ENCODE measurements at regions not wholly inside any gene's neighbourhood (a gene's known extent, or its start where the extent isn't known, plus 50 kb on each side); places are given as distances from the start of the nearest gene placed in this dataset.

DNA sequence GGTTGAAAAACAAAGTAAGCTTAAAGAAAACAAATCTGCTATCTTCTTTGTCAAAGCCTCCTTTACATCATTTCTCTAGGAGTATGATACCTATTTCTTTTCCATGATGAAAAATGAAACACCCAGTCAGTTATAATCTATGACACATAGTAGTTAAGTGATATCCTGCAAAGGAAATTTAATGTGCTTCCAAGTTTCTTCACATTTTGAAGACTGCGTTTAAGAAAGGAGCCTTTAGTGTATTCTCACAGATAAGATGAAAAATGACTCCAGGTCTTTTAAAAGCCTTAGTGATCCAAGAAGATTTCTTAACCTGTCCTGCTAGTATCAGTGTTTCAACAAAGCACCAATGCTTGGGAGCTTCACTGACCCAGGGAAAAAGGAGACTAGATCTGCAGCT is 356.7 kb downstream of the CCDC85A start:
- Histone ChIP-seq H3K27me3 (no peaks in the 10 kb centered on the region), H3K4me3 (no peak overlapping the region), H3K4me1 (replicated peaks in 1 of 2) (no peaks in the 10 kb centered on the region), H3K36me3 (replicated peaks in 1 of 2) (no peaks in the 10 kb centered on the region), H3K9me3 (replicated peaks in 1 of 3) (no peaks in the 10 kb centered on the region), H3K27ac (no peak overlapping the region)
- intact Hi-C loops (cut with DNase I) = no loop called here
- 19 to 50% (median 36%) methylated on average over 1 of the region's 1 CpG for whole genome bisulfite sequencing, 4 donors
- no peak for TF ChIP-seq POLR2A (IDR thresholded peaks at IDR 0.05)
- no peak for TF ChIP-seq CTCF (IDR thresholded peaks at IDR 0.05)
- DNase-seq = no peak

GRCh38 chr2:56540916-56541315 is 357.1 kb downstream of the CCDC85A start:
- DNase-seq = no peak
- H3K9me3 ChIP-seq (replicated peaks in 1 of 3) = no peaks in the 10 kb centered on the region
- H3K4me1 ChIP-seq (replicated peaks in 1 of 2) = no peaks in the 10 kb centered on the region
- 15 to 52% (median 50%) methylated on average over 4 of the region's 4 CpGs for WGBS, 4 donors
- no peak overlapping the region for H3K4me3 ChIP-seq
- intact Hi-C loops (cut with DNase I) = no loop called here
- TF ChIP-seq POLR2A (IDR thresholded peaks at IDR 0.05) = no peak
- no peak for TF ChIP-seq CTCF (IDR thresholded peaks at IDR 0.05)
- no peaks in the 10 kb centered on the region for H3K27me3 ChIP-seq
- H3K27ac ChIP-seq = no peak overlapping the region
- no peaks in the 10 kb centered on the region for H3K36me3 ChIP-seq (replicated peaks in 1 of 2)

- DNase-seq = no peak
- TF ChIP-seq POLR2A (IDR thresholded peaks at IDR 0.05) (no peak), CTCF (IDR thresholded peaks at IDR 0.05) (no peak)
- intact Hi-C loops (cut with DNase I) = no loop called here
- Histone ChIP-seq H3K27me3 (no peaks in the 10 kb centered on the region), H3K4me1 (replicated peaks in 1 of 2) (no peaks in the 10 kb centered on the region), H3K4me3 (no peak overlapping the region), H3K9me3 (replicated peaks in 1 of 3) (no peaks in the 10 kb centered on the region), H3K36me3 (replicated peaks in 1 of 2) (no peaks in the 10 kb centered on the region), H3K27ac (no peak overlapping the region)
These were observed 358.4 kb downstream of the CCDC85A start for GRCh38 chr2:56542213-56542612.

DNA sequence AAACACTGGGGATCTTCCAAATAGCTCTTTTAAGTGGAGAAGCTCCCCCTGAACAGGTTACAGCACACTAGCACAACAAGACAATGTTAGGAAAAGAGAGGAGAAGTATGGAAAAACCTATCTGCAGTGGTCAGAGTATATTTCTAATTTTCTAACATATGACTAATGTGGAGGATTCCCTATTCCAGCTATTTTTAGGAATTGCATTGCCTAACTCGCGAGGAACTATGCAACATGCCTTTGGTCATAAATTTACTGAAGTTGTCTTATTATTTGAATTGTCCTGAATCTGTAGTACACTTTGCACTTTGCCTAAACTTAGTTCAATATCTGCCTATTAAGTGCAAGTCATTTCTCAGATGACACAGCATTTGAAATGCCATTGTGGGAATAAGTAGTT is 381.4 kb downstream of the CCDC85A start:
- intact Hi-C loops (cut with DNase I) = no loop called here
- Histone ChIP-seq H3K4me3 (no peak overlapping the region), H3K36me3 (replicated peaks in 1 of 2) (no peaks in the 10 kb centered on the region), H3K27ac (no peak overlapping the region), H3K4me1 (replicated peaks in 1 of 2) (no peaks in the 10 kb centered on the region), H3K27me3 (no peaks in the 10 kb centered on the region), H3K9me3 (replicated peaks in 1 of 3) (no peaks in the 10 kb centered on the region)
- no peak for DNase-seq
- TF ChIP-seq CTCF (IDR thresholded peaks at IDR 0.05) = no peak
- TF ChIP-seq POLR2A (IDR thresholded peaks at IDR 0.05) = no peak
- 39 to 59% (median 50%) methylated on average over 2 of the region's 2 CpGs for WGBS, 4 donors
